GM18858 (cell line): ENCODE measurements at regions not wholly inside any gene's neighbourhood (a gene's known extent, or its start where the extent isn't known, plus 50 kb on each side); places are given as distances from the start of the nearest gene placed in this dataset.

ENCODE experiments used
- ATAC-seq: cut with Tn5 transposase; IDR thresholded peaks from one replicate; pipeline ENCODE4 v1.9.1; 2021; ENCODE audit not compliant: unreplicated experiment

GRCh38 chr9:82570226-82570625 lies 492.7 kb downstream of the RASEF start:
- no peak for ATAC-seq

- ATAC-seq, result no peak
Measured at GRCh38 chr9:82571540-82571939, 491.4 kb downstream of the RASEF start.

GRCh38 chr9:82572146-82572545 lies 490.8 kb downstream of the RASEF start:
- ATAC-seq, result no peak

GRCh38 chr9:82574911-82575310 lies 488.0 kb downstream of the RASEF start:
- no peak for ATAC-seq

DNA sequence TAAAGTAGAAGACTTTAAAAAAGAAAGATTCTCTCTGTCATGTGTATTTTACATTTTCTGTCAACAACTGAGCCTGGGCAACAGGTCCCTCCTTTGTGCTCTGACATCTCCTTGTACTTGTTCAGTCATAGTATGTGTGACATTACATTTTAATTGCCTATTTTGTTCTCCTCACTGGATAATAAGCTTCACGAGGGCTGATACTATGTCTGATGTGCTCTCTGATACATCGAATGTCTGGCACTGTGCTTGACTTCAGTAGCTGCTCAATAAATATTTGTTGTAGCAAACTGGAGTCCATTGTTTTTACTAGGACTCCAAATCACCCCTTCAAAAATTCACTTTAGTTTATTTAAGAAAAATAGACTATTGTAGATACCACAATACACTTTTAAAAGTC lies 482.0 kb downstream of the RASEF start:
- ATAC-seq, result no peak

- ATAC-seq, result no peak
Measured at GRCh38 chr9:82581516-82581915, 481.4 kb downstream of the RASEF start.

GRCh38 chr9:82581935-82582334 lies 481.0 kb downstream of the RASEF start:
- ATAC-seq, result no peak

DNA sequence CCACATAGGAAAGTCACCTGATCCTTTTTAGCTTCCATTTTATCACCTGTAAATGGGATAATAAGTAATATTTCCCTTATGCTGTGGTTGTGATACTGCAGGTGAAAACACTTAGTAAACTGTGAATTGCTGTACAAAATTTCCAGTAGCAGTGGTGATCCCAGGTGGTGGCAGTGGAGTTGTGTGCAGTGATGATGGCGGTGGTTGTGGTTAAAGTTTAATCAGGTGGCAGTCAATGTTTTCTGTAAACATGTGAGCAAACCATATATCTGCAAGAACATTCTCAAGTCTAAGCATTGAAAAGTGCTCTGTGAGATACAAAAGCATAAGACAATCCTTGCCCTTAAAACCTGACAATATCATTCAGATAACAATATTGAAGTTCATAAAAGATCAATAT lies 480.2 kb downstream of the RASEF start:
- ATAC-seq, result no peak

GRCh38 chr9:82583524-82583923 lies 479.4 kb downstream of the RASEF start:
- ATAC-seq, result no peak

DNA sequence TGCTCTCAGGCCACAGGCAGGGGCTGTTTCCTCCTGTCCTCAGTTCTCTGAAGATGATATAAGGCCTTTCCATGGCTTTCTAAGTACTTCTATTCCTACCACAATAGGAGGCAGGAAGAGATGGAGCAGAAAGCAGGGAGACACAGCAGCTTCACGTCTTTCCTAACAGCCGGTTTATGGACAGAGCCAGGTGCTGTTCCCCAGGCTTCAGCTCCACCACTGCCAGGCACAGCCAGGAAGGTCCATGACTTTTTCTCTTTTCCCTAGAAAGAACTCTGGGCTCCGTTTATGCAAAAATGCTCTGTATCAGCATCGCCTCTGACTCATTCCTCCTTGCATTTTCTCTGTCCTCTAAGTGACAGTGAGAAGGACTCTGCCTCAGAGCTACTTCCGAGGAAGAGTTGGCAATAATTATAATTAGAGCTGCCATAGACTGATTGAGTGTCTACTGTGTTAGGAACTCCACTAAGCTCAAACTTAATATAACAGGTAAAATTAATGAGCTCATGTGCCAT lies 478.5 kb downstream of the RASEF start:
- no peak for ATAC-seq

DNA sequence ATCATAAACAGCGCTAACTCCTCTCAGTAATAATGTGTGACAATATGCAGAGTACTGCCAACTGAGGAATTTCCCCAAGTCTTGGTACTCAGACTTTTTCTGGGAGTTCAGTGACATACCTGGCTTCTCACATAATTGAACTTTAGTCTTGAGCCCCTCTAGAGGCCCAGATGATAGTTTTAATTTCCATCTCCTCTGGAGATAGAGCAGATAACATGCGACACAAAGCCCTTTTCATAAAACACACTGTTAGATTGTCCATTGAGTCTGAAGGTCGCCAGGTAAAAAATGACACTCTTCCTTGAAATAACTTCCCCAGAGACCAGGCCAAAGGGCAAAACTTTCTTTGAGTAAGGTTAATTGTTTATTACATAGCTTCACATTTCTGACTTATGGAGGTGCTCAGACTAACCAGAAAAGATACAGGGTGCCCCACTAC lies 476.0 kb downstream of the RASEF start:
- ATAC-seq, result no peak

DNA sequence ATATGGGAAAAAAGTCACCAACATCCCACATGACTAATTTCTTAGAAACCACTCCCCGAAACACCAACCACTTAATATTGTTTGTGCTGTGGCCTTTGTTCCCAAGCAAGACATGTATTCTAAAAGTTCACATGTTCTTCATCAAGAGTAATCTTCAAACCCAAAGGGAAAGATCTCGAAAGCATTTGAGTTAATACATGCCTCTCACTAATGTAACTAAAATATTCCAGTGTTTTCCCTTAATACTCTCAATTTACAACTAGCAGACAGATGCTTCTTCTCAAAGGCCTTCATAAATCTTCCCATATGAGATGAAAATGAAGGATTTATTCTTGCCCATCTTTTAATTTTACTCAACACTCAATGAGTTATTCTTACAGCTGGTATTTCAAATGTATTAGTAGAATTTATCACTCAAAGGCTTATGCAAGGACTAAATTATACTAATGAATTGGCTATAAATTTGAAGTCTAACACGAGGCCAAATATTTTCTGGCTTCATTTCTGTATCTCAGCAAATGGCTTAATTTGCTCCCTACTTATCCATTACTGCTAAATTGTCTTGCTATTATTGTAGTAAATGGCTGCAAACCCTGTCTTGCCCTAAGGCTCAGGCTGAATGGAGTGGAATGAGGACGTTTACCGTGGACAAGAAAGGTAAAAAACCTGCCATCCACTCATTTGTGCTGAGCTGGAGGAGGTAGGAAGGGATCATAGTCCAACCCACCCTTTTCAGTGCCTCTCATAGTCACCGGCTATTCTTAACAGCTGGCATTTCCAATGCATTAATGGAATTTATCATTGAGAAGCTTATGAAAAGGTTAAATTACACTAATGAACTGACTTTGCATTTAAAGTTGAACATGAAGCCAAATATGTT lies 474.4 kb downstream of the RASEF start:
- no peak for ATAC-seq

- no peak for ATAC-seq
Measured at GRCh38 chr9:82590845-82591244, 472.1 kb downstream of the RASEF start.

DNA sequence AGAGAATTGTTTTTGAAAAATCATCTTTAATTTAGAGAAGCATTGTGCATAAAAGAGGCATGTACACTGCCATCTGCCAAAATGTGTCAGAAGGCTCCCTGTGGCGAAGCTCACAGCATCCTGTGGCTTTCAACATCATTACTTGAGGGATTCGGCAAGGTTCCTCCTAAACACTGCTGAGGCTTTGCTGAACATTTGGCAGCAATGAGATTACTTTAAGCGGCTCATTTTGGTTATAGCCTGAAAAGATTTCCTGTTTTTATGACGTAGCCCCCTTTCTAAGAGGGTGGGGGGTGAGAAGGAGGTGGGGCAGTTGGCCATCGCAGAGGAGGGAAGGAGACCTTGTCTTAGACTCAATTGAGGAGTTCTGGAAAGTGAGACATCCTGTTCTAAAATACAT lies 469.4 kb downstream of the RASEF start:
- no peak for ATAC-seq

- ATAC-seq, result no peak
Measured at GRCh38 chr9:82597241-82598203, 465.4 kb downstream of the RASEF start.

DNA sequence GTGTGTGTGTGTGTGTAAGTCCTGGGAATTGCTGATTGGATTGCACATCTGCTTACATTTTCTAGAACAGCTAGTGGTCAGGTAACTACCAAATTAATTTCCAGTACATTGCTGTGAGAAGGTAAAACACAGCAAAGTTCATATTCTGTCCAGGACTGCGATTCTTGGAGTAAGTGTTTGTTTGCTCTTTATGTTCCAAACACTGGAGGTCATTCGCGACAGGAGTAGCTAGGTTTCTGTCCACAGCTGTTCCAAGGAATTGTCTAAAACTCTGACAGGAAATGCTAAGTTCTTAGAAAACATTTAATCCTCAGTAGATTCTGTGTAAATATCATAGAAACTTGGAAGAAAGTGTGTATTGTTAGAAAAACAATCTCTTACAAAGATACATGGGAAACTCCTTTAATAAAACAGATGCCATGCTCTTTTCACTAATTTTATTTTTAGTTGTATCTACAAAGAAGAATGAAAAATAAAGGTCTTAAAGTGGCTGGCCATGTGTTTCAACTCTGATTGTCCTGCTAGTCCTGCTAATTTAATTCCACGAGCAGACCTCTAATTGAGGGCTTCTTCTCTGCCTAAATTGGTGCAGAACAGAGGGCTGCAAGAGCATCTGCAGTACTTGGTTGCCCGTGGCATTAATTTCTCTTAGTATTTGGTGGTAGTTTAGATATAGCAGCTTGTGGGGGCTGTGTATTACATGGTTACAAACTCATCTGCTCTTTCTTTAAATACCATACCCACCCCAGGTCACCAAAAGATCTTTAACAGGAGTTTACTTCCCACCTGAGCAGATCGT lies 464.5 kb downstream of the RASEF start:
- no peak for ATAC-seq

- no peak for ATAC-seq
Measured at GRCh38 chr9:82599336-82599949, 463.5 kb downstream of the RASEF start.

DNA sequence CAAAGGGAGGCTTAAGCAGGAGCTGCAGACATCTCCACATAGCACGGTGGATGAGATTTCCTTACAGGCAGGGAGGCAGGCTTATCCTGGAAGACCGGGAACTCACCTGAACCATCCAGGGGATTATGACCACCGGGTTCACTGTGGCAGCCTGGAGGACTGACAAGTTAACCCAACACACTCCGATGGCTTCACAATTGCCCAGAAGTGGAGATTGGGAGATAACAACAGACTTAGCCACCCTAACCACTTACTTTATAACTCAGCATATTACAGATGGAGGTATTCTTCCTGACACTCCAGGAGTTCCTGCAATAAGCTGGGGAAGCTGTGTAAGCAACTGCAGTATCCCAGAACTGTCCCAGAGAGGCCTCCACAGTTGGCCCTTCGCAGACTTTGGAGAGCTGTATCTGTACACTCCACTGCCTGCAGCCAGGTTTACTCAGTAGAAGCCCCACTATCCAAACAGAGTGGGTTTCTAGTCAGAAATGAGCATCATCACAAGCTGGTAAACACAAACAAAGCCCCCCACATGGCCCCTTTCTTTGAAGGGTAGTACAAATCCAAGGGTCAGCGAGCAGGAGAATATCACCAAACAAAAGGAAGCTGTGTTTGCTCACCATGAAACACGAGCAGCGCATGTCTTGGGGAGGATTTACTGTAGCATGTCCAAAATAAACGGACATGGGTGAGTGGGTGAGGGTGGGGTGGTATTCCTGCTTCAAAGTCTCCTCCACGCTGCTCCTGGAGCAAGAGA lies 462.2 kb downstream of the RASEF start:
- no peak for ATAC-seq

DNA sequence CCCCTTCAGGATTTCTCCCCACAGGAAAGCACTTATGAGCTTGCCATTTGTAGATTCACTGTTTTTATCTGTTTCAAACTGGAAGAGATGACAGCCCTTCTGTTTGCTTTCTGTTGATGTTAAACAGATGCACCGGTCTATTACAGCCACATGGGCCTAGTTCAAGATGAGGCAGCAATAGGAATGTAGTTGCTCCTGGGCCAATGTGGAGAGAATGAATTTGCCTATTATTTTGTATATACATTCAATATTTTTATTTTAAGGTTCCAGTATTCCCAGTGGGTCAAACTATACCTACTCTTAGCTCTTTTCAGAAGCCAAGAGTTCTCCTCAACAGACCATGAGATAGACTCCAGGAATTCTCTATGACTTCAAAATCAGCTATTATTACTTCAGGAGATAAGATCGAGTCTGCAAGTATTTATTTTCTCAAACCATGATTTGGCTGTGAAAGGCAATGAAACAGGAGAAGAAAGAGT lies 461.6 kb downstream of the RASEF start:
- ATAC-seq, result no peak
